Vagina (tissue), 2 donors: ENCODE measurements at regions not wholly inside any gene's neighbourhood (a gene's known extent, or its start where the extent isn't known, plus 50 kb on each side); places are given as distances from the start of the nearest gene placed in this dataset.

ENCODE experiments used
- CTCF ChIP-seq, 3 experiments: fragments of 450-650 bp in 2 of 3; fragments of 200-600 bp in 1 of 3; sonication (generic) in 1 of 3; IDR thresholded peaks; one replicate each; pipeline ENCODE4 v1.5.1; 2017 to 2019; ENCODE audit warnings: antibody characterized with exemption in 3 of 3, mild to moderate bottlenecking in 2 of 3, moderate library complexity in 2 of 3
- POLR2A ChIP-seq, 2 donors: fragments of 450-650 bp; IDR thresholded peaks; one replicate each; pipeline ENCODE4 v1.6.1; 2017; ENCODE audit warnings: antibody characterized with exemption in 2 of 2, mild to moderate bottlenecking in 2 of 2, moderate library complexity in 2 of 2

DNA sequence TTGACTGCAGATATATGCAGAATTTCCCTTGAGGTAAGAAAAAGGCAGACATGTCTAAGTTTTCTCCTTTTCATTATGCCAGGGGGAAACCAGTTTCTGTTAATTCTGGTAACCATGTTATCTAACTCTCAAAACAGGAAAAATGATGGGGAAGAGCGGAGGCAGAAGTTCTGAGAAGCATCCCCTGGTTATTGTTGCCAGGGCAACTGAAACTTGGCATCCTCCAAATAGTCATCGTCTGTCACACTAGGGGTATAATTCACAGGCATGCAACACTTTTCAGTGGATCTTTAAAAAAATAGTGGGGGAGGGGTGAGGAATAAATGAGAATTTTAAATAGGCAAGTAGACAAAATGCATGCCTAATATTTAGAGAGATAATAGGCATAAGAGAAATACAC, 715.3 kb upstream of the CXADR start:
- no peak for TF ChIP-seq POLR2A (IDR thresholded peaks at IDR 0.05)
- TF ChIP-seq CTCF (IDR thresholded peaks at IDR 0.05), result no peak
